Skeletal muscle satellite cell (primary cell): ENCODE measurements at regions not wholly inside any gene's neighbourhood (a gene's known extent, or its start where the extent isn't known, plus 50 kb on each side); places are given as distances from the start of the nearest gene placed in this dataset.

Experiments used
- H3K27me3 ChIP-seq: 2 replicates; pipeline ENCODE4 v1.7.0; 2013; ENCODE audit warnings: low read length; ENCODE audit not compliant: control insufficient read depth, insufficient read depth
- H3K36me3 ChIP-seq: 2 replicates; pipeline ENCODE4 v1.7.0; 2013; ENCODE audit warnings: mild to moderate bottlenecking, control low read depth, low read length; ENCODE audit not compliant: insufficient read depth
- H3K4me1 ChIP-seq: 2 replicates; pipeline ENCODE4 v1.7.0; 2013; ENCODE audit warnings: low read length; ENCODE audit not compliant: control insufficient read depth, insufficient read depth
- H3K4me2 ChIP-seq: 2 replicates; pipeline ENCODE4 v1.7.0; 2013; ENCODE audit warnings: mild to moderate bottlenecking, low read length
- H3K4me3 ChIP-seq: 2 replicates; pipeline ENCODE4 v1.7.0; 2013; ENCODE audit warnings: low read length
- H3K9ac ChIP-seq: 2 replicates; pipeline ENCODE4 v1.7.0; 2013; ENCODE audit warnings: mild to moderate bottlenecking, low read depth, low read length, moderate library complexity
- H3K9me3 ChIP-seq: replicated peaks from 2 replicates; pipeline ENCODE4 v1.7.0; 2013; ENCODE audit warnings: mild to moderate bottlenecking, control low read depth, low read length

DNA sequence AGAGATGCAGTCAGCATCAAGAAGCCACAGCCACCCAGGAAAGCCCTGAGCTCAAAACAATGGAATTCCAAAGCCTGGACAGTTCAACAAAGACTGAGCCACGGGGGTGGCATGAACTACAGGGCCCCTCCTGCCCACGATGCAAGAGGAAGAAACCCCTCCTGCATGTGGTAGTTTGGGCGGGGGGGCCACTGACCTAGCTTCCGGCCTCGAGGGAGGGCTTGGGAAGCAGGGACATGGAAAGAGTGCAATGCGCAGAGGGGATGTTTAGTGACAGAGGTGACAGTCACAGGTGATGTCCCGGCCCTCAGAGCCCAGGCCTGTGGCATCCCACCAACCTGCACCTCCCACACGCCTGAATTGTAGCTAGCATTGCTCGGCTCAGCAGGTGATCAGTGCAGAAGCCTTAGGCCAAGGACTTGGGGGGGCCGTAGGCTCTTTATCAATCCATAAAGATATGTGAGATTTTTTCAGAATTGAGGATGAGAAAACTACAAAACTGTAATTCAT is 318.8 kb downstream of the TEX29 start:
- Histone ChIP-seq H3K4me2 (no peak overlapping the region), H3K27me3 (no peaks in the 10 kb centered on the region), H3K36me3 (no peaks in the 10 kb centered on the region), H3K9ac (no peak overlapping the region), H3K9me3 (peaks cover 2% of the 10 kb centered on the region), H3K4me3 (no peak overlapping the region), H3K4me1 (no peaks in the 10 kb centered on the region)

DNA sequence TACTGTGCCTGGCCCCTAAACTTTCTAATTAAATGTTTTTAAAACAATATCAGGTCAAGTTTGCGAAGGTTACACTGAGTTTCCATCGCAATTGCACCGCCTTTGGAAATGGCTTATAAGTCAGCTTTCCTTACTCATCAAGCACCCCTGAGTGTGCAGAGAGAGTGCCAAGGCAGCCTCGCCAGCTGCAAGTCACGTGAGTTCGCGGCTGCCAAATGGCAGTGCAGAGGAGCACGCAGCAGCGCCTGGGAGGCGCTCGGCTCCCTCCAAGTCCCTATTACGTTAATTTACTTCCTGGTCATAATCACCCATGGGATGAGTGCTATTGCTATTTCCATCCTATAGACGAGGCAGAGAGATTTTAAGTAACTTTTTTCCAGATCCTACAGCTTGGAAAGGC is 319.6 kb downstream of the TEX29 start:
- H3K9ac ChIP-seq: no peak overlapping the region
- H3K9me3 ChIP-seq: peaks cover 2% of the 10 kb centered on the region
- no peak overlapping the region for H3K4me3 ChIP-seq
- H3K4me1 ChIP-seq: no peaks in the 10 kb centered on the region
- H3K4me2 ChIP-seq: no peak overlapping the region
- no peaks in the 10 kb centered on the region for H3K27me3 ChIP-seq
- no peaks in the 10 kb centered on the region for H3K36me3 ChIP-seq

DNA sequence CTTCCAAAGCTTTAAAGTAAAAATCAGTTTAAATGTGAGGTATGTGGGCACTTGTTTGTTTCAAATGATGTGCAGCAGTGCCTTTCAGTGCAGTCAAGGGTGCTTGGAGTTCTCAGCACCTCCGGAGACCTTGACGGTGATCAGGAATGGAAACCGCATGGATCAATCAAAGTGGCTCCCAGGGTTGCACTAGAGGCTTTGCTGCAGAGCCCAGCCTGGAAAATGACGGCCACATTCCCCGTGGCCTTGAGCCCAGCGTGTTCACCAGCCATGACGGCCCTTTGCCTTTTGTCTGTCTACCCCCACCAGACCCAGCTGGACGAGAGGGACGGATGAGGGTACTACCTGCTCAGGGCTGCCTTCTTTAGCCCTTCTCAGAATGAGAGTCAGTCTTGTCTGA is 320.0 kb downstream of the TEX29 start:
- Histone ChIP-seq H3K36me3 (no peaks in the 10 kb centered on the region), H3K27me3 (no peaks in the 10 kb centered on the region), H3K9me3 (peaks cover 2% of the 10 kb centered on the region), H3K9ac (no peak overlapping the region), H3K4me1 (no peaks in the 10 kb centered on the region), H3K4me2 (no peak overlapping the region), H3K4me3 (no peak overlapping the region)

DNA sequence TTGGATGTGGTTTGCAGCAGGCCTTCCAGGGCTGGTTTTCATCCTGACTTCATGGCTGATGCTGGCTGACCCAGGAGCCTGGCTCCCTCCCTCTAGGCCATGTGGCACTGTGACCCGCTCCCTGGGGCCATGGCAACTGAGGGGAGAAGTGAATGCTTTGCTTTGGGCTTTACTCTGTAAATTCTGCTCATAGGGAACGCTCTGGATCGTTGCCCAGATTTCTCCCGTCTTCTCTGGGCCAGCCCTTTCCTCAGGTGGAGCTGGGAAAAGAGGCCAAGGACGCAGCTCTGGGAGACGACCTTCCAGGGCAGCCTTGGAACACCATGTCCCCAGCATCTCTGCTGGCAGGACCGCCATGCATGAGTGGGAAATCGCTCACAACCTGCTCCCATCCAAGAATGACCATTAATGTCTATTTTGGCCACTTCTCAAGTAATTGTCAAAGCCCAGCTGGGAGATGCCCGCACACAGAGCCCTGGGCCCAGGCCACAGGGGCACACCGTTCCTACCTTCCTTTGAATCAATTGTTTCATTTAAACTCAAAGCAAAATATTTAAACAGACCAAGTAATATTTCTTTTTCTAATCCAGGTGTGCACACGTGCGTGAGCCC is 321.8 kb downstream of the TEX29 start:
- Histone ChIP-seq H3K36me3 (no peaks in the 10 kb centered on the region), H3K4me1 (no peaks in the 10 kb centered on the region), H3K4me2 (no peak overlapping the region), H3K9ac (no peak overlapping the region), H3K9me3 (peaks cover 2% of the 10 kb centered on the region), H3K4me3 (no peak overlapping the region), H3K27me3 (no peaks in the 10 kb centered on the region)

DNA sequence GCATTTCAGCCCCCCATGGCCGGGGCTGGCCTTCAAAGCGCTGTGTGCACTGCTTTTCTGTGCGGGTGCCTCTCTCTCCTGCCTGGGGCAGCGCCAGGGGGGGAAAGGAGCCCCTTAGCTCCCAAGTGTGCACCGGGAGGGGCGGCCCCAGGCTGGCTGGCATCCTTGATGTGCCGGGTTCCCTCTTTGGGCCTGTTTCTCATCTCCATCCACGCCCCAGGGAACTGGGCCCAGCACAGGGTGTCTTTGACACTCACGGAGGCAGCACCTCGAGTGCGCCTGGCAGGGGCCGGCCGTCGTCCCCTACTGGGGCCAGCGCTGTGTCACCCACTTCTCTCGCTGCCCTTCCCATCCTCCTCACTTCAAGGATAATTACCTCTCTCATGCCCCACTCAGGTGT is 324.3 kb downstream of the TEX29 start:
- no peak overlapping the region for H3K4me2 ChIP-seq
- no peaks in the 10 kb centered on the region for H3K4me1 ChIP-seq
- H3K27me3 ChIP-seq: no peaks in the 10 kb centered on the region
- no peaks in the 10 kb centered on the region for H3K9me3 ChIP-seq
- no peak overlapping the region for H3K9ac ChIP-seq
- no peak overlapping the region for H3K4me3 ChIP-seq
- H3K36me3 ChIP-seq: no peaks in the 10 kb centered on the region

DNA sequence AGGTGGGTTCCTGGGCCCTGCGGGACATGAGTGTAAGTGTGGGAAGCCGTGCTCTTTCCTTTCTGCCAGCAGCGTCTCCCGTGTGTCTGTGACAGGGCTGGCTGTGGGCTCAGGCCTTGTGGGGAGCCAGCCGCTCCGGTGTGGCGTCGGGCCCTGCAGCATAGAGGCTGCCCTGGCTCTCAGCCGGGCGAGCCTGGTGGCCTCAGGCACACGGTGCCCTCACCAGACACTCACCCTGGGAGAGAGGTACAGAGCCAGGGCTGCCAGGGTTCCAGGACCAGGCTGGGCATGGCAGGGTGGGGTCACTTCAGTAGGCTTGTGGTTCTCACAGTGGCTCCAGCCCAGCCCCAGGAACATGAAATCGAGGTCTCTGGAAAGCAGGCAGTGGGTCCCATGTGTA is 324.8 kb downstream of the TEX29 start:
- Histone ChIP-seq H3K27me3 (no peaks in the 10 kb centered on the region), H3K9me3 (no peaks in the 10 kb centered on the region), H3K4me2 (no peak overlapping the region), H3K4me1 (no peaks in the 10 kb centered on the region), H3K9ac (no peak overlapping the region), H3K36me3 (no peaks in the 10 kb centered on the region), H3K4me3 (no peak overlapping the region)

DNA sequence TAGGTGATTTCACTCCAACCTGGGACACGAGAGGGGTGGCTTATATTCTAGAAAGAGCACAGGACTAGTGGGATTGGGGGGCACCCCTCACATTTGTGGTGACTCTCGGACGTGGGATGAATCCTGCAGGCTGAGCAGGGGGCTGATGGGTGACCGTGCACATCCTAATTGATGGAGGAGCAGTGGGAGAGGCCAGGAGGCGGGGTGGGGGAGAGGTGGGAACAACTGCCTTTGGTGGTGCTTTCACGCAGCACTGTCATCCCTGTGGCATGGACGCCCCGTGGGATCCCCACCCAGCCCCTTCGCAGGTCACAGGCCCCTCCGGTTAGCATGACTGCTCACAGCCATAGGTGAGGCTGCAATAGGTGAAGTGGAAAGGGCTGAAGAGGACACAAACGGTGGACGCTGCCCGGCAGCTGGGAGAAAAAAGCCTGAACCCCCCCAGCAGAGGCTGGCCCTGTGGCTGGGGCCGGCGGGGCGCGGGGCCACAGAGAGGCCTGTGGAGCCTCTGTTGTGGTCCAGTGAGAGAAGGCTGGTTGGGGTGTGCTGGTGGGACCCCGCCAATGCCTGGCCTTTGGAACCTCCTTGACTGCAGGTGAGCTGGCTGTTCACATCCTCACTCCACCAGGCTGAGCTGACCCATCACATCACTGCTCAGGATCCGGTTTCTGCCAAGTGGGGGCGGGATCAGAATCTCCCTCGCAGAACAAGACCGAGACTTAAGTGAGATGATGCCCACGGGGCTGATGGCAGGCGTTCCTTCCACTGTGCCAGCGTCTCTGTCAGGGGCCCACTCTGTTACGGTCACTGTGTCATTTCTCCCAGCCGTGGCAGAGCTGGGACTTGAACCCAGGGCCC is 325.4 kb downstream of the TEX29 start:
- H3K9me3 ChIP-seq: no peaks in the 10 kb centered on the region
- no peaks in the 10 kb centered on the region for H3K36me3 ChIP-seq
- H3K4me3 ChIP-seq: no peak overlapping the region
- no peaks in the 10 kb centered on the region for H3K4me1 ChIP-seq
- H3K4me2 ChIP-seq: no peak overlapping the region
- no peaks in the 10 kb centered on the region for H3K27me3 ChIP-seq
- H3K9ac ChIP-seq: no peak overlapping the region

DNA sequence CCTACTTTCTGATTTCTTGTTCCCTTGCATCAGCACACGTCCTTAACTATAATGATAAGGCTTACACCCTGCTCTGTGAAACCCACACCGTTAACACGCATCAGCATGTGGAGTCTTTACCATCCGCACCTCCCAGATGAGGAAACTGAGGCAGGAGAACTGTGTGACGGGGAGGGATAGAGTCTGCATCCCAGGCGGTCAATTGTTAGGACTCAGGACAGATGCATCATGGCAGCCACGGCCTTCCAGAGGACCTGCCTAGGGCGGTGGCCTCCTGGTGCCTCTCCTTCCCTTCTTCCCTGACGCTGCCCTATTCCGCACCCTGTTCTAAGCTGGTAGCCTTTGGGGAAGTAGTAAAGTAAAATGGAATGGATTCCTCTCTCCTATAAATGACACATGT is 326.0 kb downstream of the TEX29 start:
- Histone ChIP-seq H3K4me1 (no peaks in the 10 kb centered on the region), H3K4me2 (no peak overlapping the region), H3K27me3 (no peaks in the 10 kb centered on the region), H3K4me3 (no peak overlapping the region), H3K9me3 (no peaks in the 10 kb centered on the region), H3K36me3 (no peaks in the 10 kb centered on the region), H3K9ac (no peak overlapping the region)

DNA sequence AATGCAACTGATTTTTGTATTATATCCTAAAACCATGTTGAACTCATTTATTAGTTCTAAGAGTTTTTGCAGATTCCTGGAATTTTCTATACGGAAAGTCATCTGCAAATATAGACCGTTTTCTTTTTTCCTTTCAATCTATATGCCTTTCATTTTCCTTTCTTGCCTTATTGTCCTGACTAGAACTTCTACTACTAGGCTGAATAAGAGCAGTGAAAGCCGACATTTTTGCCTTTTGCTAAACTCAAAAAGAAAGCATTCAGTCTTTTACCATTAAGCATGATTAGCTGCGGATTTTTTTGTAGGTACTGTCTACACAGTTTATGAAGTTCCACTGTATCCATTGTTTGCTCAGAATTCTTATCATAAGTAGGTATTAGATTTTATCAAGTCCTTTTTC is 328.4 kb downstream of the TEX29 start:
- H3K4me1 ChIP-seq: no peaks in the 10 kb centered on the region
- no peak overlapping the region for H3K9ac ChIP-seq
- H3K4me2 ChIP-seq: no peak overlapping the region
- no peaks in the 10 kb centered on the region for H3K27me3 ChIP-seq
- H3K4me3 ChIP-seq: no peak overlapping the region
- H3K9me3 ChIP-seq: no peaks in the 10 kb centered on the region
- H3K36me3 ChIP-seq: no peaks in the 10 kb centered on the region

DNA sequence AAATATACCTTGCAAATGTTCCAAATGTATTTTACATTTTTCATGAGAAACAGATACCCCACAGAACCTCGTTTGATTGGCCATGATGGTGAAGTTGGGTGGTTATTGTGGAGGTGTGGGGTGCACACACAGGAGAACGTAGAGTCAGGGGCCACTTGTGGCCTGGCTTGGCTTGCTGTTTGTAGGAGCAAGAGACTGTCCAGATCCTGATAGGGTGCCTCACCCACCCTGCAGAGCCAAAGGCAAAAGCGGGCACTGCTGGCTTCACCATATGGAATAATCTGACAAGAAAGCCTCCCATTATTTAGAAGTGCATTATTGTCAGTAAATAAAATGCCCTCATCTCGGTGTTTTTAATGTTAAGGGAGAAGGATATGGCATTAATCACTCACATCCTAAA is 330.2 kb downstream of the TEX29 start:
- H3K4me1 ChIP-seq: no peaks in the 10 kb centered on the region
- H3K36me3 ChIP-seq: no peaks in the 10 kb centered on the region
- H3K4me2 ChIP-seq: no peak overlapping the region
- no peak overlapping the region for H3K4me3 ChIP-seq
- H3K9ac ChIP-seq: no peak overlapping the region
- no peaks in the 10 kb centered on the region for H3K27me3 ChIP-seq
- peaks cover 6% of the 10 kb centered on the region for H3K9me3 ChIP-seq

DNA sequence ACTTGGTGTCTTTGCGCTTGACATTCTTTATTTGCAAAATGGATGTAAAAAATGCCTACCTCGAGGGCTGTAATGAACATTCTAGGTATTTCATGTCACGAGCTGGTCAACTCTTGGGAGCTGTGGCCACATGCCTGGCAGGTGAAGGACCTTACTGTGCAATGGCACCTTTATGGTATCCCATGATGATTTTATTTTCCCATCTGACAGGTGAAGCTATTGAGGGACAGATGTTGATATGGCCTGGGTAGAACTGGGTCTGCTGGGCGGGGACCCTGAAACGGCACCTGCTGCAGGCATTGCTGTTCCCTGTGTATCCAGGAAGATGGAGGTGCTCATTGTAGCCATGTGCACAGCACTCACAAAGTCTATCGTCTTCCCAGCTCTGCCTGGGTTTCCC is 332.2 kb downstream of the TEX29 start:
- Histone ChIP-seq H3K4me2 (no peak overlapping the region), H3K4me3 (no peak overlapping the region), H3K27me3 (no peaks in the 10 kb centered on the region), H3K36me3 (no peaks in the 10 kb centered on the region), H3K4me1 (no peaks in the 10 kb centered on the region), H3K9ac (no peak overlapping the region), H3K9me3 (peaks cover 15% of the 10 kb centered on the region)

DNA sequence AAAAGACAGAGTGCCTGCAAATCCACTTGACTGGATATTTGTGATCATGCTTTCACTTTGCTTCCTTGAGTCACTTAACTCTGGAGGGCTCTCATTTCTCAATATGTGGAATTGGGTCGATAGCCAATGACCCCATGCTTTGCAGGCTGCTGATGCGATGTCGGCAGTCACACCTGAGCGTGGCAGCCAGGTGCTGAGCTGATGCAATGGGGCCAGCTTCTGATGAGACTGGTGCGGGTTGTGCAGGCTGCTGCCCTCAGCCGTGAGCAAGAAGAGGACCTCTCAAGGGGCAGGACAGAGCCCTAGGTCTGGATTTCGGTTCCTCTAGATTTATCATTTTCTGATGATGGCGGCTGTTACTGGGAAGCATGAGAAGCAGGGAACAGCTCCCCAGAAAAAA is 334.1 kb downstream of the TEX29 start:
- Histone ChIP-seq H3K4me1 (no peaks in the 10 kb centered on the region), H3K36me3 (no peaks in the 10 kb centered on the region), H3K9ac (no peak overlapping the region), H3K9me3 (peaks cover 15% of the 10 kb centered on the region), H3K4me2 (no peak overlapping the region), H3K4me3 (no peak overlapping the region), H3K27me3 (no peaks in the 10 kb centered on the region)
